NCI-H524 (cell line): ENCODE measurements at regions not wholly inside any gene's neighbourhood (a gene's known extent, or its start where the extent isn't known, plus 50 kb on each side); places are given as distances from the start of the nearest gene placed in this dataset.
A peak's percentile ranks its signal among the peaks of the same experiment; 100 is the strongest.

ENCODE experiments used
- DNase-seq, 2 experiments: peaks; one replicate each; lab custom pipeline; 2025; lab: John Stamatoyannopoulos, UW

- no peak for DNase-seq
Observed at GRCh38 chr6:11925805-11926204, 86.3 kb upstream of the HIVEP1 start.

- no peak for DNase-seq
Observed at GRCh38 chr6:11923621-11924020, 88.5 kb upstream of the HIVEP1 start.

DNA sequence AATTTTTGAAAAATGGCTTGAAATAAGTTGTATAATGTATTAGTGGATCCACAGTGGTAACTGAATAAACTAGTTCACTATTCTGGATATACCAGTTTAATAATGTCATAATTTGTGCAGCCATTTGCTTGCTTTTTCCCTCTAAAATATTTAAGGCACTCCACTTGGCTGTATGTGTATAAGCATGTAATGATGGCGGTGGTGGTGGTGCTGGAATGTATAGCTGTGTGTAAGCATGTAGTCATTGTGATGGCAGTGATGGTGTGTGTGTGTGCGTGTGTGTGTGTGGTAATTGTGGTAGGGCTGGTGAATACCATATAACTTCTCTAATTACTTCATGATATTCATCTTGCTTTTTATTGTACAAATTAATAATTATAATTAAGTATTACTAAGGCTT is 89.2 kb upstream of the HIVEP1 start:
- DNase-seq: no peak

GRCh38 chr6:11921751-11922150 is 90.4 kb upstream of the HIVEP1 start:
- DNase-seq: no peak

- no peak for DNase-seq
Observed at GRCh38 chr6:11921017-11921438, 91.1 kb upstream of the HIVEP1 start.

DNA sequence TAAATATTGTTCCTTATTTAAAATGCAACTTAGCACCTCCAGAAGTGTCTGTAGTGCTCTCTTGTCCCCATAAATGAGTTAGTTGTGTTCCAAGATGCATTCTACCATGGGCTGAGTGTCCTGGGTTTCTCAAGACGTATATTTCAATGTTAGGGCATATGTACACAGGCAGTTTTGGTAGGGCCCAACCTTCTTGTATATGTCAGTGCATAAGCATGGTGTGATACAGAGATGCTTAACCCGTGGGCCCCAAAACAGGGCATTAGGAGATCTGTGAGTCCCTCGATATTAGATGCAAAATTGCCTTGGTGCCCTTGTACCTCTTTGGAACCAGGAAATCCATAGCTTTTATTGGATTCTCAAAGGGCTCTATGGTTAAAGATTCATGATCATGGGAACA is 91.5 kb upstream of the HIVEP1 start:
- DNase-seq: no peak

GRCh38 chr6:11919771-11920440 is 92.2 kb upstream of the HIVEP1 start:
- no peak for DNase-seq

- DNase-seq: no peak
Observed at GRCh38 chr6:11918739-11919605, 93.1 kb upstream of the HIVEP1 start.

- DNase-seq: no peak
Observed at GRCh38 chr6:11917951-11918738, 94.0 kb upstream of the HIVEP1 start.

DNA sequence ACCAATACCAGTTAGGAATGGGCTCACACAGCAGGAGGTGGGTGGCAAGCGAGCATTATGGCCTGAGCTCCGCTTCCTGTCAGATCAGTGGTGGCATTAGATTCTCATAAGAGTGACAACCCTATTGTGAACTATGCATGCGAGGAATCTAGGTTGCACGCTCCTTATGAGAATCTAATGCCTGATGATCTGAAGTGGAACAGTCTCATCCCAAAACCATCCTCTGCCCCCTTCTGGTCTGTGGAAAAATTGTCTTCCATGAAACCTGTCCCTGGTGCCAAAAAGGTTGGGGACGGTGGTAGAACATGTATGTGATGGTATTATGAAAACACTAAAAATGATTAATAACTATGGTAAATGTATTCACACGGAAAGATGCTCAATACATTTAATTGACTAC is 99.7 kb upstream of the HIVEP1 start:
- DNase-seq: no peak

DNA sequence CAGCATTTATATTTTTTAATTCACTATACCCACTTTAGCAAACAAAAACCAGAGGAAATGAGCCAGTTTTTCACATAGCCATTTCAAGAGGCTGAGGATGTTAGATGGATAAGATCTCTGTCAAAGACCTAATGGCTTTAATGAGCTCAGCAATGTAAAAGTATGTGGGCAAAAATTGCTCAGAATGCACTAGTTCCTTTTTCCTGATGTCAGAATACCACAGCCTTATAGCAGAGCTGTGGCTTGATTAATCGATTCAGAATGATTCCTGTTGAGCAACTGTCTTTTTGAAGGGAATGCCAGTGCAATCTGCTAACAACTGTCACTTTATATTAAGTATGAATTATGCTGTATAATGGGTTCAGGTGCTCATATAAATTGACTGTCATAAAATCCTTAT is 100.6 kb upstream of the HIVEP1 start:
- DNase-seq: no peak

DNA sequence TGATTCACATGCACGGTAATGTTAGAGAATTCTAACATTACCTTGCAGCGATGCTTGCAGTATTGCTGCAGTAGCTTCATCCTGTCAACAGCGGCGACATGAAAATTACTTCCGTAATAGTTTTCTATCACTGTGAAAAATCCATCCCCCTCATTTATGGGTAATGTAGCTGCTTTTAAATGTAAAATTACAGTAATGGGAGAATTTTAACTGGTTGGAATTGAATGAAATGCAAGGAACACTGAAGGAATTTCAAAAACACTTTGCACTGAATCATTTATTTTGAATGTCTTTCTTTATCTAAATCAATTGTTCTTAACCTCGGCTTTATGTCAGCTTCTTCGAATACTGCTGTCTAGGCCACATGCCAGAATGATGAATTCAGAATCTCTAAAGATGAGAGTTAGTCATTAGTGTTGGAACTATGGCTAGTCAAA is 102.4 kb upstream of the HIVEP1 start:
- no peak for DNase-seq

- DNase-seq: peak; percentile 80 to 96
Observed at GRCh38 chr6:11908436-11909105, 103.5 kb upstream of the HIVEP1 start.

GRCh38 chr6:11903645-11904044 is 108.5 kb upstream of the HIVEP1 start:
- no peak for DNase-seq

DNA sequence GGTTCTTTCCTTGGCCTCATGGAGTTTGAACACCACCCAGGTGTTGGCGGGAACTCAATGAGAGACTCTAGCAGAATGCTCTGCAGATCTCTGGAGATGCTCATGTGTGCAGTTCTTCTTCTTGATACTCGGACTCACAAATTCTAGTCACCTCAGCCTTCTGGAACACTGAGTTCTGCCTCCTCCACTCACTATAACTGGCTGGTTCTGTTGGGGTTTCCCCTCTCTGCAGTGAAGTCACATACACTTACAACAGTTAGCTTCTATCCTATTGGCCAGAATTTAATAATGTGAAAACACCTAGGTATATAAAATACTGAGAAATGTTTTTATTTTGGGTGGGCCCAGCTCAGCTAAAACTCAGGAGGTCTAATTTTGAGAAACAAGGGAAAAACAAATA is 109.6 kb upstream of the HIVEP1 start:
- no peak for DNase-seq

- DNase-seq: no peak
Observed at GRCh38 chr6:11900662-11901598, 111.2 kb upstream of the HIVEP1 start.

- DNase-seq: no peak
Observed at GRCh38 chr6:11899645-11900044, 112.5 kb upstream of the HIVEP1 start.

DNA sequence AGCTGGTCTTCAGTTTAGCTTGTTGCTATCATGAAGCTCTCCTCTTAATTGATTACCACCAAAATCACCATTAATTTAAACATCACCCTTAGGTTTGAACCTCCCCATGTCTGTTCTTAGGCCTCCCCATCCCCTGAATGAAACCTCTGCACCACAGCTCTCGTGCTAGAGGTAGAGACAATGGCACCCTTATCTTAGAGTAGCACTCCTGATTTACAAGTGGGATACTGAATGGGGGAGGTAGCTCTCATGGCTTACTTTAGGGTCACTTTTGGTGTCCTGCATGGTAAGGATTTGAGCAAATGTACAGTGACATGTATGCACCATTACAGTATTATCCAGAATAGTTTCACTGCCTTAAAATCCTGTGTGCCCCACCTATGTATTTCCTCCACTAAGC is 115.6 kb upstream of the ADTRP start:
- DNase-seq: no peak

DNA sequence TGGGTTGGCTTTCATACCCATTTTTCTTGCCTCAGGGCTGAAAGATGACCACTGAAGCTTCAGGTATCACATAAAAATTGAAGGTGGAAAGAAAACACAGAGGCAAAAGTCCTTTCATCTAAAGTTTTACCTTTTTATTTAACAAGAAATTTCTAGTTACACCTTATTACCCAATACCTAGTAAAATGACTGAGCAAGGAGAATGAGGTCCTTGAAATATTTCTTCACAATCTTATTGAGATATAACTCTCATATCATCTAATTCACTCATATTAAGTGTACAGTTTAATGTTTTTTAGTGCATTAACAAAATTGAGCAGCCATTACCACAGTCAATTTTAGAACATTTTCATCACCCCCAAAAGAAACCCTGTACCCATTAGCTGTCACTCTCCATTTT is 112.9 kb upstream of the ADTRP start:
- no peak for DNase-seq

GRCh38 chr6:11890849-11891248 is 112.2 kb upstream of the ADTRP start:
- no peak for DNase-seq

DNA sequence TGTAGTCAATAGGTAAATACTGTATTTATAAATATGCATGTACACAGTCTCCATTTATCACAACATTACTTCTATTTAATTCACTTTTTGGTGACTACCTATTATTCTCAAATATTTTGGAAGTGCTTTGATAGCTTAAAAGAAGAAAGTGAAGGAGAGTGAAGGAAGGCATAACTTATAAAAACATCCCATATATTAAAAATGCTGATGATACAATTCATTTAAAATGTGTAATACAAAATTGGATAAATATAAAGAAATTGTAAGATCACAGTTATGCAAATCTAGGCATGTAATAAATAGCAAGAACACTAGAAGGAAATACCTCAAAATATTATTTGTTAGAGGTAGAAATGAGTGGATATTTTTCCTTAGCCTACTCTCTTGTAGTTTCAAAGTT is 111.6 kb upstream of the ADTRP start:
- no peak for DNase-seq
